ENCODE measurements at regions not wholly inside any gene's neighbourhood (a gene's known extent, or its start where the extent isn't known, plus 50 kb on each side); places are given as distances from the start of the nearest gene placed in this dataset.

- DNase-seq (ENCODE audit: low read depth in 2 of 2) = peak; percentile 23 to 24
Observed at GRCh38 chr18:34977838-34978532, 63.2 kb upstream of the MAPRE2 start.

DNA sequence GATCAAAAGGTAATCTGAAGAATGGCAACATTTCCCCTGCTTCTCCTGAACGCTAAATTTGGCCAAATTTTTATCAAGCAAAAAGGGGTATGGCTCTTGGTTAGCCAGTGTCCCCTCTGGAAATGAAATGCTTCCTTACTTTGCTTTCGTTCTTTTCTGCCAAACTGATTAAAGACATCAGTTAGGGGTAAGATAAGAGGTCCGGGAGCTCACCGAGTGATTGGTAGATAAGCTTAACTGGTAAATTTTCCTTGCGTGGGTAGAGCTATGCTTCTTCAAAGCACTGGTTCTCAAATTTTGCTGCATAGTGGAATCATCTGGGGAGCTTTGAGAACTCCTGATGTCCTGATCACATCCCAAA lies 62.7 kb upstream of the MAPRE2 start:
- DNase-seq (ENCODE audit: low read depth in 2 of 2) = no peak

DNA sequence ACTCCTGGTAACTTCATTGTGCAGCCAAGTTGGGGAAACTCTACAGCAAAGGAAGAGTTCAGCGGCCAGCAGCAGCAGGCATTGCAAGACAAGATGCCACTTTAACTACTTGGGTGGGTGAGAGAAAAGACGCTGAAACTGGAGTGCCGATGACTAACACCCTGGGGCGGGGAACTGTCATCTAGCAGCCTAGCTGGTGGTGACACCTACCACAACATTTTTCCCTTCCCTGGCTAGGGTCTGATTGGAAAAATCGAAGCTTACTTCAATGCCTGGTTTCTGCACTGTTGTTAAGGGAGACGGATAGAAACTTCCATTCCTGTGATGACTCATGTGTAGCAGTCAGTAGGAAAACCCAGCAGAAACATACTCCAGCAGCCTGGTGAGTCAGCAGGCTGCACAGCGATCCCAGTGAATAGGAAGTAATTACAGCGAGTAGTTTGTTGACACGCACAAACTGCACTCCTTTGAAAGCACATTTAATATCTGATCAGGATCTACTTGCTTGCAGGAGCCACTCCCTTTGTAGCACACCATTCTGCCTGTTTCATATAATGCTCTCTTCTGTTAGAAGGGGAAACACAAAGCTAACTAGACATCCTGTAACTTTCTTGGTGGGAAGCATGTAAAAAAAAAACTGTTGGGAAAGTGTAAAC lies 62.1 kb upstream of the MAPRE2 start:
- peak; percentile 97 to 98 for DNase-seq (ENCODE audit: low read depth in 2 of 2)

DNA sequence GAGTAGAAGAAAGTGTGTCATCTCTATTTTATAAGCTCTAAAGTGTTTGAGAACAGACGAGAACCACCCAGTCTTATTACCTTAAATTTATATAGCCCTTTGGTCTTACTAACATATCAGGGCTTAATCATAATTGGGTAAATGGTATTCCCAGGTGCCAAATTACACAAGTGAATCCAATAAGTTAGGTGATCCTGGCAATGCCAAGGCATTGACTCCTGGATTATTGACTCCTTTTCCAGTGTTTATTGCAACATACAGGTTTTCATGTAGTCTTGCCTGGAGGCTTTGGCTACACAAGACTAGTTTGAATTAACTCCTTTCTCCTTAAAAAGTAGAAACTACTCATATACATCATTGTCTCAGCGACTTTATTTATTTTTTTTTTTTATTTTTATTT lies 59.7 kb upstream of the MAPRE2 start:
- no peak for DNase-seq (ENCODE audit: low read depth in 2 of 2)

DNA sequence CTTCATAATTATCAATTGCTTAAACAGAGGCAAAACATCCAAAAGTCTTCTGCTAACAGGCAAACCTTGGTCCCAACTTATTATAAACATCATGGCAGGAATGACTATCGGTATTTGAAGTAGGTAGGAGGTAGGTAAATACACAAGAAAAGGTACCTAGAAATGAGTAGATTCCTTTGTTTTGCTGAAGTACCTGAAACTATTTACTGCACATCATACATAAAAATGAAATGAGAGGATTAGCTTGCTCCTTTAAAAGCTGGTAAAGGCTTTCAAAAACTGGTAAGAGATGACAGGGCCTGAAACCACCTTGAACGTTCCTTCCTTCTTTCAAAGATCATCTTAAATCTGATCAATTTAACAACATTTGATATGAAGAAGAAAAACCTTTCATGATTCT lies 55.2 kb upstream of the MAPRE2 start:
- no peak for DNase-seq (ENCODE audit: low read depth in 2 of 2)

- peak in 1 of 2 donors; percentile 13 for DNase-seq (ENCODE audit: low read depth in 2 of 2)
Observed at GRCh38 chr18:34990597-34990996, 50.6 kb upstream of the MAPRE2 start.

DNA sequence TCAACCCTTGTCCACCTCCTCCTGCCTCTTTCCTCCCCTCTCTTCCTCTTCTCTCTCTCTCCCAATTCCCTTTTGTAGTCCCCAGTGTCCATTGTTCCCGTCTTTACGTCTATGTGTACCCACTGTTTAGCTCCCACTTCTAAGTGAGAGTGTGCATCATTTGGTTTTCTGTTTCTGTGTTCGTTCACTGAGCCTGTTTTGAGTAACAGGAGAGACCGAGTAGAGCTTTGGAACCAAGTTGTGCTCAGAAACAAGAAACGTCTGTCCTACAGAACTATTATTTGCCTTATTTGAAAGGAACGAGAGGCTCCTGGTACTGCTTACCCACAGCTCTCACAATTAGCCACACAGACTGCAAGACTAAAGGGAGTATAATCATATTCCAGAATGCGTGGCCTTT lies 50.1 kb upstream of the MAPRE2 start:
- DNase-seq (ENCODE audit: low read depth in 2 of 2) = no peak

Measured in lung microvascular endothelial cell (primary cell).